Keratinocyte (primary cell): ENCODE measurements at regions not wholly inside any gene's neighbourhood (a gene's known extent, or its start where the extent isn't known, plus 50 kb on each side); places are given as distances from the start of the nearest gene placed in this dataset.

Experiments
- DNase-seq: peaks from one replicate; pipeline ENCODE4 v3.0.0-alpha.2; 2011; ENCODE audit warnings: low read depth, missing footprints, low spot score
- FAIRE-seq: peaks from 2 replicates; lab custom pipeline; 2011; peaks lifted over from hg19 to GRCh38; lab: Jason Lieb, UNC
- H2AFZ ChIP-seq: 2 replicates; pipeline ENCODE4 v1.6.0; 2012; ENCODE audit warnings: low read length, control low read depth, inconsistent platforms; ENCODE audit not compliant: control insufficient read depth
- H3K27ac ChIP-seq: 2 replicates; pipeline ENCODE4 v1.5.1; 2011; ENCODE audit warnings: low read length; ENCODE audit not compliant: control insufficient read depth, insufficient read depth
- H3K27me3 ChIP-seq: 3 replicates; pipeline ENCODE4 v1.6.0; 2011; ENCODE audit warnings: low read length; ENCODE audit not compliant: control insufficient read depth, insufficient read depth; ENCODE audit errors: extremely low read depth
- H3K36me3 ChIP-seq, 2 experiments: 2 replicates in 1 of 2; 3 replicates in 1 of 2; pipeline ENCODE4 v1.5.1; 2011; ENCODE audit warnings: low read length in 2 of 2, mild to moderate bottlenecking in 1 of 2; ENCODE audit not compliant: control insufficient read depth in 2 of 2, insufficient read depth in 2 of 2; ENCODE audit errors: extremely low read depth in 1 of 2
- H3K4me1 ChIP-seq: 3 replicates; pipeline ENCODE4 v1.5.1; 2011; ENCODE audit warnings: low read length; ENCODE audit not compliant: control insufficient read depth, insufficient read depth; ENCODE audit errors: extremely low read depth
- H3K4me2 ChIP-seq: 3 replicates; pipeline ENCODE4 v1.6.0; 2011; ENCODE audit warnings: low read depth, low read length; ENCODE audit not compliant: control insufficient read depth, insufficient read depth; ENCODE audit errors: extremely low read depth
- H3K4me3 ChIP-seq, 3 experiments: fragments of 200-600 bp in 1 of 3; sonication (generic) in 1 of 3; 2 replicates in 2 of 3; 3 replicates in 1 of 3; pipeline ENCODE4 v1.5.1; 2011 to 2016; ENCODE audit warnings: low read length in 3 of 3, mild to moderate bottlenecking in 3 of 3, control low read depth in 2 of 3, inconsistent platforms in 1 of 3, low read depth in 1 of 3, mixed read lengths in 1 of 3, mixed run types in 1 of 3, moderate library complexity in 1 of 3; ENCODE audit not compliant: control insufficient read depth in 2 of 3, insufficient read depth in 2 of 3; ENCODE audit errors: extremely low read depth in 1 of 3
- H3K79me2 ChIP-seq: 2 replicates; pipeline ENCODE4 v1.6.0; 2012; ENCODE audit warnings: low read length; ENCODE audit not compliant: control insufficient read depth, insufficient read depth
- H3K9ac ChIP-seq: 3 replicates; pipeline ENCODE4 v1.6.0; 2011; ENCODE audit warnings: low read length; ENCODE audit not compliant: control insufficient read depth, insufficient read depth; ENCODE audit errors: extremely low read depth
- H3K9me1 ChIP-seq: 3 replicates; pipeline ENCODE4 v1.6.0; 2011; ENCODE audit warnings: low read length; ENCODE audit not compliant: control insufficient read depth, insufficient read depth; ENCODE audit errors: extremely low read depth
- H3K9me3 ChIP-seq: 2 replicates; pipeline ENCODE4 v1.5.1; 2012; ENCODE audit warnings: low read depth, low read length; ENCODE audit not compliant: control insufficient read depth
- H4K20me1 ChIP-seq: 3 replicates; pipeline ENCODE4 v1.6.0; 2011; ENCODE audit warnings: low read length; ENCODE audit not compliant: control insufficient read depth, insufficient read depth; ENCODE audit errors: extremely low read depth
- EZH2 ChIP-seq: IDR thresholded peaks from one replicate; pipeline ENCODE4 v1.6.1; 2012; ENCODE audit warnings: inconsistent platforms, mild to moderate bottlenecking, low read length, moderate library complexity
- dilution Hi-C: fragments of 300-500 bp; cut with MboI; formaldehyde crosslinking; loops from one replicate; pipeline ENCODE4 v1.7.0; 2020; ENCODE audit warnings: low sequenced_read_pairs; ENCODE audit not compliant: extremely low pct_ligation_motif_present
- TF ChIP-seq, protein P1 (sequence below), 3 experiments: IDR thresholded peaks in 1 of 3; conservative IDR thresholded peaks in 1 of 3; optimal IDR thresholded peaks in 1 of 3; 2 replicates in 2 of 3; 3 replicates in 1 of 3; pipeline versions ENCODE3 to v1.5.1; 2011; ENCODE audit warnings: low read length in 3 of 3, mild to moderate bottlenecking in 3 of 3, moderate library complexity in 2 of 3, control low read depth in 1 of 3, inconsistent platforms in 1 of 3; ENCODE audit not compliant: insufficient read depth in 2 of 3; ENCODE audit errors: extremely low read depth in 1 of 3

DNA sequence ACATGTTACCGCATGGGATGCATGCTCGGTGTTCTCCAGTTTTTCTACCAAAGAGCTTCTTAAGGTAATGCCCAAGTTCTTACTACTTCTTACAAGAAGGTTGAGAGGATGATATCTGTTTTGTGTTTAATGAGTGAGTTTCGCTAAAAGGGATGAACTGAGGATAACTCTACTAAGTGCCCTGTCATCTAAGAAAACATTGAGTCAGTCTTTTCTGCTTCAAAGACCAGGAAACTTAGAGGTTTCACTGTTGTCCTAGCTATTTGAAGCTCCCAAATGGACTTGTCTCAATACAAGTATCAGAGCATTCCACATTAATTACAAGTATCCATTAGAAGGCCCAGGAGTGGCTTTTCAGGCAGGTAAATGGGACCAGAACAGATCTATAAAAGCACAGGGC, 296.2 kb downstream of the KBTBD8 start:
- Histone ChIP-seq H2AFZ (no peak overlapping the region), H3K4me1 (no peaks in the 10 kb centered on the region), H3K4me2 (no peak overlapping the region), H3K36me3 (no peaks in the 10 kb centered on the region), H3K9me3 (no peaks in the 10 kb centered on the region), H3K9me1 (no peaks in the 10 kb centered on the region), H3K9ac (no peak overlapping the region), H3K27me3 (no peaks in the 10 kb centered on the region), H3K4me3 (no peak overlapping the region), H3K27ac (no peak overlapping the region), H3K79me2 (no peaks in the 10 kb centered on the region), H4K20me1 (no peaks in the 10 kb centered on the region)
- TF ChIP-seq EZH2: no peak
- TF ChIP-seq, protein P1, sequence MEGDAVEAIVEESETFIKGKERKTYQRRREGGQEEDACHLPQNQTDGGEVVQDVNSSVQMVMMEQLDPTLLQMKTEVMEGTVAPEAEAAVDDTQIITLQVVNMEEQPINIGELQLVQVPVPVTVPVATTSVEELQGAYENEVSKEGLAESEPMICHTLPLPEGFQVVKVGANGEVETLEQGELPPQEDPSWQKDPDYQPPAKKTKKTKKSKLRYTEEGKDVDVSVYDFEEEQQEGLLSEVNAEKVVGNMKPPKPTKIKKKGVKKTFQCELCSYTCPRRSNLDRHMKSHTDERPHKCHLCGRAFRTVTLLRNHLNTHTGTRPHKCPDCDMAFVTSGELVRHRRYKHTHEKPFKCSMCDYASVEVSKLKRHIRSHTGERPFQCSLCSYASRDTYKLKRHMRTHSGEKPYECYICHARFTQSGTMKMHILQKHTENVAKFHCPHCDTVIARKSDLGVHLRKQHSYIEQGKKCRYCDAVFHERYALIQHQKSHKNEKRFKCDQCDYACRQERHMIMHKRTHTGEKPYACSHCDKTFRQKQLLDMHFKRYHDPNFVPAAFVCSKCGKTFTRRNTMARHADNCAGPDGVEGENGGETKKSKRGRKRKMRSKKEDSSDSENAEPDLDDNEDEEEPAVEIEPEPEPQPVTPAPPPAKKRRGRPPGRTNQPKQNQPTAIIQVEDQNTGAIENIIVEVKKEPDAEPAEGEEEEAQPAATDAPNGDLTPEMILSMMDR (optimal IDR thresholded peaks at IDR 0.05 in 1 of 3, IDR thresholded peaks at IDR 0.05 in 1 of 3, conservative IDR thresholded peaks at IDR 0.05 in 1 of 3; ENCODE audit: extremely low read depth in 1 of 3, insufficient read depth in 2 of 3, low read length in 3 of 3): no peak
- FAIRE-seq (no peak), DNase-seq (no peak)
- dilution Hi-C loops: no loop called here

DNA sequence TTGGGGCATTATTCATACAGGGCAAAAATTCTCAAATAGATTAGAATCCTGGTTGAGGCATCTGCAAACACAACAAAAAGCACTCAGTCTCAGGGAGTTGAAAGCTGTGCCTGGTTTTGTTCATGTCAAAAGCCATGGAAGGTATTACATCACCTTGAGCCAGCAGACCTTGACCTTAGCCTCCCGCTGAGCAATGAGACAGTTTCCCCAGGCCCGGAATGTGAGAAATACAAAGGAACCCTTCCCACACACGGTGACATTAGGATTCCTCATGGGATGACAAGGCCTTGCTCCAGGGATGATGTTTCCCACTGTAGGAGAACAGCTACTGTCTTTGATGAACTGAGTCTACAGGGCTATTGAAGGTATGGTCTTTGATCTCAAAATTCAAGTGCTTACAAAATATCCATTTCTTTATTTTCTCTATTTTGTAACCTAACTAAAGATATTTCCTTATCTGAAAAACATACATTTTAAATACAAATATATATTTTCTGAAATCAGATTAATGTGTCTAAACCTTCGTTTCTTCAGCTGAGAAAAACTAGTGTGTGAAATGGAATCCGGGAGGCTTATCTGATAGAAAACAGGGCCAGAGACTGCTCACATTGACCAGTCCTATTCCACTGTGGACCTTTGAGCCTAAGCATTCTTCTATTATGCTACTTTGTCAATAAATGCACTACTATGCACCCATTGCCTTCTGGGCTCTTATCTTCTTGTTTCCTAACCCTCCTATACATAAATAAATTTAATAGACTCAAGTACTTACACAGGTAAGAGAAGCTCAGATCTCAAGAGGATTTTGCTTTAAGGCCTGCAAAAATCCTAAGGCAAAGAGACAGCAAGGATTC, 298.2 kb downstream of the KBTBD8 start:
- no peaks in the 10 kb centered on the region for H3K9me3 ChIP-seq
- no peak overlapping the region for H3K4me2 ChIP-seq
- no peak for FAIRE-seq
- H3K4me3 ChIP-seq: no peak overlapping the region
- DNase-seq: no peak
- TF ChIP-seq EZH2: no peak
- TF ChIP-seq, protein P1 (optimal IDR thresholded peaks at IDR 0.05 in 1 of 3, IDR thresholded peaks at IDR 0.05 in 1 of 3, conservative IDR thresholded peaks at IDR 0.05 in 1 of 3; ENCODE audit: extremely low read depth in 1 of 3, insufficient read depth in 2 of 3, low read length in 3 of 3): no peak
- no peaks in the 10 kb centered on the region for H3K9me1 ChIP-seq
- dilution Hi-C loops: no loop called here
- H3K27ac ChIP-seq: no peak overlapping the region
- no peaks in the 10 kb centered on the region for H3K79me2 ChIP-seq
- no peaks in the 10 kb centered on the region for H3K27me3 ChIP-seq
- H3K9ac ChIP-seq: no peak overlapping the region
- H3K4me1 ChIP-seq: no peaks in the 10 kb centered on the region
- no peaks in the 10 kb centered on the region for H4K20me1 ChIP-seq
- H3K36me3 ChIP-seq: no peaks in the 10 kb centered on the region
- H2AFZ ChIP-seq: no peak overlapping the region
